Cerebellar cortex (tissue), 1 donor: ENCODE measurements at regions not wholly inside any gene's neighbourhood (a gene's known extent, or its start where the extent isn't known, plus 50 kb on each side); places are given as distances from the start of the nearest gene placed in this dataset.
"Not testable (repeated sequence)": the region's sequence is repeated elsewhere in the genome, so short reads cannot be mapped to it uniquely, and the experiment has no call there.

Experiments
- DNase-seq: peaks from one replicate; pipeline ENCODE4 v3.0.0-alpha.2; 2015; ENCODE audit warnings: low spot score

GRCh38 chr17:64724246-64724645 lies 62.1 kb upstream of the SMURF2 start:
- DNase-seq = not testable (repeated sequence)

- DNase-seq = no peak
These were observed 61.7 kb upstream of the SMURF2 start for GRCh38 chr17:64723781-64724180.

- not testable (repeated sequence) for DNase-seq
These were observed 59.4 kb upstream of the SMURF2 start for GRCh38 chr17:64721556-64721955.

DNA sequence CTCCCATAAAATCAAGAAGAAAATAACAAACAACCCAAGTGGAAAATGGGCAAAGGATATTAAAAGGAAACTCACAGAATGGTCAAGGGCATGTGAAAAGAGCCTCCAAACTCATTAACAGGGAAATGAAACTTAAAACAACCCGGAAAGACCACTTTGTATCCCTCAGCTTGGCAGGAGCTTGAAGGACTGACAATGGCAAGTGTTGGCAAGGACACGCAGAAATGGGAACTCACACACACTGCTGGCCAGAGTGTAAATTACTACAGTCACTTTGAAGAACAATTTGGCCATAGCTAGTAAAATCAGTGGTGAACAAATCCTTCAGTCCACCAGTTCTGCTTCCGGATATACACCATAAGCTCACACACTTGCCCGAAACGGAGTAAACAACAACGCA lies 58.1 kb upstream of the SMURF2 start:
- not testable (repeated sequence) for DNase-seq

- not testable (repeated sequence) for DNase-seq
These were observed 57.4 kb upstream of the SMURF2 start for GRCh38 chr17:64719517-64719916.

DNA sequence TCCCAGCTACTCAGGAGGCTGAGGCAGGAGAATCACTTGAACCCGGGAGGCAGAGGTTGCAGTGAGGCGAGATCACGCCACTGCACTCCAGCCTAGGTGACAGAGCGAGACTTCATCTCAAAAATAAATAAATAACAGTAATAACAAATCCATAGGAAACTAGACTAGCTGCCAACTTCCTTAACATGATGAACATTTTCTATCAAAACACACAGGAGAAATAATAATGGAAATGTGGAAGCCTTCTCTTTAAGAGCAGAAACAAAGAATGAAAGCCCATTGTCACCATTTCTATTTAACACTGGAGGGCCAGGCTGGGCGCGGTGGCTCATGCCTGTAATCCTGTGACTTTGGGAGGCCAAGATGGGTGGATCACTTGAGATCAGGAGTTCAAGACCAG lies 56.7 kb upstream of the SMURF2 start:
- DNase-seq = not testable (repeated sequence)

DNA sequence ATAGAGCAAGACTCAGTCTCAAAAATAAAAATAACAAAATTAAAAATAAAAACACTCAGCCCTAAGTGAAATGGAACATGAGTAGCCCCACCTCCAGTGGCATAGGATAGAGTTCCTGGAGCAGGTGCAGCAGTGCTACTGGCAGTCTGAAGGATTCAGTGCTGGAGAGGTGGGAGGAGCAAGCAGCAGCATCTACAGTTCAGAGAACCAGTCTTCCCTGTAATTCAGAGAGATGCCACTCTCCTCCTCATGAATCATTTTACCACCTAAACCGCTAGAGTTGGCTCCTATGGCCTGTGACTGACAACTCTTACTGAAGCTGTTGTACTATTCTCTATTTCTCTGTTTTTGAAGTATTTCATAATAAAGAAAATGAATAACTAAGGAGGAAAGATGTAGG lies 56.0 kb upstream of the SMURF2 start:
- no peak for DNase-seq

DNA sequence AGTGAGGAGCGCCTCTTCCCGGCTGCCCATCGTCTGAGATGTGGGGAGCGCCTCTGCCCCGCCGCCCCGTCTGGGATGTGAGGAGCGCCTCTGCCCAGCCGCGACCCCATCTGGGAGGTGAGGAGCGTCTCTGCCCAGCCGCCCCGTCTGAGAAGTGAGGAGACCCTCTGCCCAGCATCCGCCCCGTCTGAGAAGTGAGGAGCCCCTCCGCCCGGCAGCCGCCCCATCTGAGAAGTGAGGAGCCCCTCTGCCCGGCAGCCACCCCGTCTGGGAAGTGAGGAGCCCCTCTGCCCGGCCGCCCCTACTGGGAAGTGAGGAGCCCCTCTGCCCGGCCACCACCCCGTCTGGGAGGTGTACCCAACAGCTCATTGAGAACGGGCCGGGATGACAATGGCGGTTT lies 54.4 kb upstream of the SMURF2 start:
- not testable (repeated sequence) for DNase-seq

GRCh38 chr17:64713786-64714185 lies 51.7 kb upstream of the SMURF2 start:
- not testable (repeated sequence) for DNase-seq

DNA sequence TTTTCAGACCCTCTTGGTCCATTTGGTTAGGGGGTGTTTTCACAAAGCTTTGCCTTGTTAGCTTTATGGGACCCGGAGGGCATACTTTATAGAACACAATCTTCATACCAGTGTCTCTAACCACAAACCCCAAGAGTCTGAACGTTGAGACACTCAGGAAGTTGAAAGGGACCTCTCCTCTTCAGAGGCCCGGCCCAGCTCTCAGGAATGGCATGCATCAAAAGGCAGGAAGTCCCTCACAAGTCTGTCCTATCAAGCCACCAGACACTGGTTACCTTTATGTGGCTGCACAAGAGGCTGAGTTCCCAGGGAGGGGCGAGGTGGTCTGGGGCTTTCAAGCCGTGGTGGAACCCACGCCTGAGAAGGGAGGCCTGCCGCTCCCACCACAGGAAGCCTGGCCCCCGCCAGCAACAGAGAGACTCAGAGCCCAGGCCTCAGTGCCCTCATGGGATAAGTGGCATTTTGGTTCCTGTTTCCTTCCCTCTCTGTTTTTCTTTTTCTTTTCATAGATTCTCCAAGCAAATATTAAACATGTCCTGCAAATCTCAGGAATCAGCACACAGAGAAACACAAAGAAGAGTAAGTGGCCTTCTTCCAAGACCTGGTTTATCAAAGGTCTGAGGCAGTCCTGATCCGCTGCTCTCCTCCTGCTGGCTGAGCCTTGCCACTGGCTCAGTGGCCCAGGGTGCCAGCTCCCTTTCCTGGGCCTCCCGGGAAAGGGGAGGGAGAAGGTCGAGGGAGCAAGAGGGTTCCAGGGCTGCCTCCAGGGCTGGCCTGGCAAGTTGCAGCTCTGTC lies 50.6 kb upstream of the SMURF2 start:
- not testable (repeated sequence) for DNase-seq
